ENCODE measurements at regions not wholly inside any gene's neighbourhood (a gene's known extent, or its start where the extent isn't known, plus 50 kb on each side); places are given as distances from the start of the nearest gene placed in this dataset.
"Not testable (repeated sequence)": the region's sequence is repeated elsewhere in the genome, so short reads cannot be mapped to it uniquely, and the experiment has no call there.

- TF ChIP-seq CTCF, POLR2A (IDR thresholded peaks at IDR 0.05): not testable (repeated sequence)
Measured at GRCh38 chr7:56923892-56924291, 208.3 kb downstream of the ZNF479 start.

All from Peyer's patch (tissue), 4 donors.